ENCODE measurements at regions not wholly inside any gene's neighbourhood (a gene's known extent, or its start where the extent isn't known, plus 50 kb on each side); places are given as distances from the start of the nearest gene placed in this dataset.

DNA sequence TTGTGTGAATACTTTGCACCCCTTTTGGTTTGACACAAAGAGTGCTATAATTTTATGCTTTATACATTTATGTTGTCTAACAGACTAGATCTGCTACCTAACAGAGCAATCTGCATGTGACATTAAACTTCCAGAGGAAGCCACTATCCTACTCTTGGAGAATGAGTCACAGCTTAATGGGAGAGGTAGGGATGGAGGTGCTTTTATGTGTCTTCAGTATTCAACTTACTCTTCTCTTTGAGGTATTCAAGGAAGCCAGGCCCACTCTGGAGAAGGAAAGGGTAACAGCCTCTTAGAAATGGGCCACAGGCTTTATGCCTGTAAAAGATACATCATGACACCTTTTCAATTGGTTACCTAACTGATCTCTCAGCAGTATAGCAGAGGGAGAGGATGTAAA is 85.8 kb upstream of the NEUROD1 start:
- no peak for ATAC-seq
- no peak for DNase-seq (ENCODE audit: low spot score)

DNA sequence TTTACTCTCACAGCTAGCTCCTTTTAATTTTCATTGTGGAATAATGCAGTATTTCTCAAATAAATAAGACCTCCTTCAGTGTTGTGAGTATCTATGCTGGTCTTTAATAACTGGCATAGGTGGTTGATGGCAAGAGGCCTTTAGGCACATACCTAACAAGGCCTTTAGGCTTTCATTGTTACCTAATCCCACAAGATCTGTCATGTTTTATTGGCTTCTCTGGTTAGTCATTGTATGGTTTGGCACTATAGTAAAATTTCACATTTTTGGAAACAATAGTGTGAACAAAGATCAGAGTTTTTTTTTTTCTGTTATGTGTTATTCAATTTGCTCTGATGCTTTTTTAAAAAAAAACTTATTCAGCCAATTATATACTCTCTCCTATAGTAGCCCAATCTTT is 89.8 kb upstream of the NEUROD1 start:
- DNase-seq (ENCODE audit: low spot score) (no peak), ATAC-seq (no peak)

DNA sequence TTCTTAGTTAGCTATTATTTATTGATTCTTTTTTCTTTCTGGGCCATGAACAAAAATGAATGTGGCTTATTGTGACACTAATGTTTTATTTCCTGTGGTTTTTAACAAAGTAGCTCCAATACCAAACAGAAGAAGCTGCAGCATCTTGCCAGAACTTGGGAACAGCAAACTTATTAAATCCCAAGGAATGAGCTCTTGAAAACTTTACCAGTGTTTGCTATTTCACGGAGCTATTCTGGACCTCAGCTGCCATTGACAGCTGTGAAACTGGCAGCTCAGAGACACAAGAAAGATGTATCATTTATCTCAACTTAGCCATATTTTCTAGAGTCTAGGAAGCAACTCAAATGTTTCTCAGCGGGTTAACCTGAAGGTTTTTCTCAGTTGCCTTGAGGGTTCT is 91.0 kb upstream of the NEUROD1 start:
- no peak for DNase-seq (ENCODE audit: low spot score)
- no peak for ATAC-seq

DNA sequence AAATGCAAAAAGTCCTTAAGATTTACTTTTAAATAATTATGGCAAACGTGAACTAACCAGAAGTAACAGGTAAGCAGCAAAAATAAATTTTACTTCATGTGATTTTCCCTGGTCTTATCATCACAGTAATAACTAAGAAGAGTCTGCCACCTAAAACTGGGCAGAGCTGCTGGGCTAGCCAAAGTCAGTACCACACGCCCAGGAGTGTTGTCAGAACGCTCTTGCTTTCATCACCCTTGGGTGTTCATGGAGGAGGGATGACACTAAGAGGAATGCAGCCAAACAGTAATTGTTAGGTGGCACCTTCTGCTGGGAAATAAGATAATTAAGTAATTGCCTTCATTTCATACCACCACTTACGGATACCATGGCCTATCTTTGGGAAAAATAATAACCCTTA is 92.0 kb upstream of the NEUROD1 start:
- no peak for ATAC-seq

DNA sequence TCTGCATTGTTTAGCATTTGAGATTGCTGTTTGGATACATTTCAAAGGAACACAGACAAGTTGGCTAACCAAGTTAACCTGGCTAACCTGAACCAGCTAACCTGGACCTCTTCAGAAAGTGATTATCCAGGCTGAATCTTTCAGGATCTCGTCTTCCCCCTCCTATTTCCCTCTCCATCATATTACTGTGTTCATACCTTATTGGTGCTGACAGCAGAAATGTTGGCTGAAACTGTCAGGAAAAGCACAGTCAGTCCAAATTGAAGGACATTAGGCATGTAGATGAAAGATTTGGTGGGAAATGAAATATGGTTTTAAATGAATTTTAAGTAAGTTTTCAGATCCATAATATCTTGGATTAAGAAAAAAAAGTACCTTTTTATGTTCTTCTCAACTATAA is 92.5 kb upstream of the NEUROD1 start:
- DNase-seq (ENCODE audit: low spot score) (no peak), ATAC-seq (no peak)

More for the DNA sequence above, 92.0 kb upstream of the NEUROD1 start:
- DNase-seq (ENCODE audit: low spot score) = no peak

DNA sequence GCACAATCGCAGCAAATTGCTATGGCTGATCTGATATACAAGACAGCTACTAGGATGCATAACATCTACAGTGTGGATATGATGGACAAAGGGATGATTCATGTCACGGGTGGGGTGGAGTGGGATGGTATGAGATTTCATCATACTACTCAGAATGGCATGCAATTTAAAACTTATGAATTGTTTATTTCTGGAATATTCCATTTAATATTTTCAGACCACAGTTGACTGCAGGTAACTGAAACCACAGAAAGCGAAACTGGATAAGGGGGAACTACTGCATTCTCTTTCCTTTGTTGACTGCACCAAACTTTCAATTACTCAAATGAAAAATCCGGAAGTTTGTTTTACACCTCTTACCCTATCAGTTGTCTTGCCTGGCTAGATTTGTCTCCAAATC is 94.4 kb upstream of the NEUROD1 start:
- ATAC-seq (no peak), DNase-seq (ENCODE audit: low spot score) (no peak)

DNA sequence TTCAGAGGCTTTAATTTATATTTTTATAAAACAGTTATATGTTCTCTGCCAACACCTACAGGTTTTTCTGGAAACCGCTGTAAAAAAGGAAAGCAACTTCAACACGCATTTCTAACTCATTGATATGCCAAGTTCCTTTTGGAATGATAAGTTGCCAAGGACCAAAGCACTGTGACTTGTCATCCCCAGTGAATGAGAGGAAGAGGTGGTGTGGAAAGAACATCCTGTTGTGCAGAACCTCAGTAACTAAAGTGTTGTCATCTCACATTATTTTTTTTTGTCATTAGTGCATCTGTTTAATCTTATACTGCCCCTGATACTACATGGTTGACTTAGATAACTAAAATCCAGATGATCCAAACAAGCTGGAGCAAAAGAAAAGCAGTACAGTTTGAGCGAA is 96.0 kb upstream of the NEUROD1 start:
- DNase-seq (ENCODE audit: low spot score) = no peak
- no peak for ATAC-seq

DNA sequence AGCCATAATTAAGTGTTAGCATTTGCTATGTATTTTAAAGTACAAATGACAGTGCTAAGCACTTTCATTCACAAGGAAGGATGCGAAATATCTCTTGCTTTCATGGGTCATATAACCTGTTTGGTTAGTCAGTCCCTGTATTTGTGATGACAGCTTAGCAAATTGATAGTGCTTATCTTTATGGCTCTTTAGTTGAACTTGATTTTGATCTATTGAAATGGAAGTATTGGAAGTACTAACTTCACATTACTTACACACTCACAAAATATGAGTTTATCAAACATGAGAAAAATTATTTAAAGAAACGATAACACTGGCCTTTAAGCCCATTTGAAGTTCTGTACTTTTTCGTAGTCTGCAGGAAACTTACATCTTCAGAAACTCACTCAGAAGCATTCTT is 97.4 kb upstream of the NEUROD1 start:
- ATAC-seq = no peak
- no peak for DNase-seq (ENCODE audit: low spot score)

DNA sequence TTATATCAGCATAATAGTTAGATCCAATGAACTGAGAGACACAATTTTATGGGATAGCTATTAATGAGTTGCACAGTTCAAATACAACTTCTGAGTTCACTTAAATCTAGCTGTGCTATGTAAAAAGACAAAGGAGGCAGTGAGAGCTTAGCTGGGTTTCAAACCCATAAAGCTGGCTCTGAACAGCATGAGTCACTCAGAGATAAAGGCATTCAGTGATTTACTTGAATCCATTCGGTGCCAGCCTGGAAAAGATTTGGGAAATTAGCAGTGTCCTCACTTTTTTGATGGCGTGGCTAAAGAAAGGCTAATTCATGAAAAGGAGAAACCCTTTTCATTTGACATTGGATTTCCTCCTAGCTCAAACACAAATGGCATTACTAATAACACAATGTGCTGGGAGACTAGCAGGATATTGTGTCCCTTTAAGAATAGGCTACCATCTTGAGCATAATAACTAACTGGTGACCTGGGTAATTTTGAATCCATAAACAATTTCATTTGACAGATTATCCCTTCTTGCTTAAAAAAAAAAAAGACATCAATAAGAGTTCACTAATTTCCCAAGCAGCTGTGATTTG is 98.4 kb upstream of the NEUROD1 start:
- no peak for DNase-seq (ENCODE audit: low spot score)
- no peak for ATAC-seq

DNA sequence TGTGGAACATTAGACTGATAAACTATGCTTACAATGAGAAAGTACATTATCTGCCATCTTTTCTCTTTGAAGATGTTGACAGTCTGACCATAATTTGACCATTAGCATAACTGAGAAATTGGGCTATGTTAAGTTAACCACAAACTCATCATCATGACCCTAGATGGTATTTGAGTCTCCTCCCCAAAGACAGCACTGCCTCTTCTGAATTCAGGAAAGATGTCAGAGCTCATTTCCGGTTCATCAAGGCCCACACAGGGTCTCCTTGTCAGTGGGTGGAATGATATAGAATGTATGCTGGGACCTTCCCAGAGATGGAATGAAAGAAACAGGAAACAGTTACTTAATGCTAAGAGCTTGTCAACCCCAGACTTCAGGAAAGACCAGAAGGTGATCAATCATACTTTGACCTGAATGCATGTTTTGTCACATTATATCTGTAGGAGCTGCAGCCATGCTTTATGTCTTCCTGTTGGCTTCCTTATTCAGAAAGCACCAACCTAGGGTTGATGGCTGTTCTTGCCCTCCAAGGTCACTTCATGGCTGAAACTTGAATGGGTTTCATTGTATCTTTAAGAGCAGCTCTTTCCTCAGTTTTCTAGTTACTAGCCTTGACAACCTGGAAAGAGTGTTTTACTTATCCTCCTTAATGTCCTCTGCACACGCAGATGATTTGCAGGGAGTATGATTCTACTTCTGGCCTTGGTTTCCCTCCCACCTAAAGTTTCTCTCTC is 99.1 kb upstream of the NEUROD1 start:
- ATAC-seq (no peak), DNase-seq (ENCODE audit: low spot score) (no peak)

DNA sequence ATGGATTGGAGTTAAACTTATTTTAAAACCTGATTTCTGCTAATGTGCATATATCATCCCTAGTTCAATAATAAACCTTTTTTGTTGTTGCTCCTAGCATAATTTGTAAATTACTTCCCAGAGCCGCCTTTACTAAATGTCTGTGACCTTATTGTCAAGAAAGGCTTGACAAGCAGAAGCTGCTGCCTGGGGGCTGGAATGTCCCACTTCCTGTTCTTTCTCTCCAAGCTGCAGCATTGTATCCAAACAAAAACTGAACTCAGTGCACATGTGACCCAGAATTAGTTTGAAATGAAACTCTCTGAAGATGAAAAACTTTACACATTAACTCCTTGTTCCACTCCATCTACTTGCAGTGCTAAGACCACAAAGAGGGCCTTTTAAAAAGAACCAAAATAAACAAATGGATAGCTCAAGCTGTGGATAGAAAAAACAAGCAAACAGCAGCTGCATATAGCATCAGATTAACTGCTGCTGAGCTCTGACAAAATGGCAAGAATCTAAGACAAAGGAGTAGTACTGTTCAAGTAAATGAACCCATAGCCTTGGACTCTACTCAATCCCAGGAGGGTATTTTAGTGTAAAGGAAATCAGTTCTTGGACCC is 99.8 kb upstream of the NEUROD1 start:
- DNase-seq (ENCODE audit: low spot score) (no peak), ATAC-seq (no peak)

DNA sequence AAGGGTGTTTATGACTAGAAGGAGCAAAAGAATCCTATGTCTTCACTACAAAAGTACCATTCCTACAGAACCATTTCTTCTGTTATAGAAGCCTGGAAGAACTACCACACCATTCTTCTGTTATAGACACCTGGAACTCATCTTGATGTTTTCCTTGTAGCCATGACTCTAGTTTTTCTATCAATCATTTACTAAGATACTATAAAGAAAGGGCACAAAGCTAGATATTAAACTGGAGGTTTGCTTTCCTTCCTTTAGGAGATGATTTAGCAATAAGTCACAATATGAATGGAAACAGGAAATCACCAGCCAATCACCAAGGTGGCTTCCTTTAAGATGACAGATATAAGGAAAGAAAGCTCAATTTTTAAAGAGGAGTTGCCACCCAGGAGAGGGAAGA is 100.3 kb upstream of the NEUROD1 start:
- ATAC-seq (no peak), DNase-seq (ENCODE audit: low spot score) (no peak)

DNA sequence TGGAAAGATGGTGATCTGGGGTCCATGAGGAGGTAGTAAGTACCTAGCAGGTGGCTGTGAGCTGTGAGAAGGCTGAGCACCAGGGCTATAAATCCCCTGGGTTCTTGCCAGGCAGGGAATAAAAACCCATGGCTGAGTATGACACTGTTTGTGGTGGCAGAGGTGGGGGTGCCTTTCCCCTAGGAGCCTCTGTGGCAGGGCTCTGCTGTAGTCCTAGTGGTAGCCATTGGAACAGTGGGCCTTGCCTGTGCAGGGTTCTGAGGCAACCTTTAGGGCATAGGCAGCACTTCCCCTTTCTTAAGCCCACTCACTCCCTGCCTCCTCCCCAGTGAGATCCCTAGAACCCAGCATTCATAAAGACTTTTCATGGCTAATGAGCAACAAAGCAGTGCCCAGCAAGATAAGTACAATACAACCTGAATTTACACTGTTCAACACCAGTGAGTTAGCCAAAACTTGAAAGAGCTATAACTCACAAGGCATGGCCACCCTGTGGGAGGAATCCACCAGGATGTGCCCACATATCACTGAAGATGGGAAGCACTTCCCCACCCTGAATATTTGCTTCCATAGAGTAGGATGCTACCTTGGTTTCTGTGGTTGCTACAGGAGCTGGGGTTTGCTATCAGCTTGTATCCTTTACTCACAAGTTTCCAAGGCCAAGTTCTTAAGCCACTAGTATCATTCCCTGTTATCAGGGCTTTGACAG is 100.9 kb upstream of the NEUROD1 start:
- ATAC-seq = no peak
- DNase-seq (ENCODE audit: low spot score) = no peak

DNA sequence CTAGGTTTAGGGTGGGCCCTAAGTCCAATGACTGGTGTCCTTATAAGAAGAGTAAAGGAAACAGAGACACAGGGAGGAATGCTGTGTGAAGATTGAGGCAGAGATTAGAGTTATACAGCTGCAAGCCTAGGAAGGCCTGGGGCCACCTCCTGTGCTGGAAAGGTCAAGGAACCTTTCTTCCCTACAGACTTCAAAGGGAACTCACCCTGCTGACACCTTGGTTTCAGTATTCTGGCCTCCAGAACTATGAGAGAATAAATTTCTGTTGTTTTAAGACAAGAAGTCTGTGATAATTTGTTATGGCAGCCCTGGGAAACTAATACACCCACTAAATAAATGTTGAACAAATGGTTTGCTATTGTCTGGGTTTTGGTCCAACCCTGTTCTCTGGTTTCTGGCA is 102.3 kb upstream of the NEUROD1 start:
- DNase-seq (ENCODE audit: low spot score) (no peak), ATAC-seq (no peak)

DNA sequence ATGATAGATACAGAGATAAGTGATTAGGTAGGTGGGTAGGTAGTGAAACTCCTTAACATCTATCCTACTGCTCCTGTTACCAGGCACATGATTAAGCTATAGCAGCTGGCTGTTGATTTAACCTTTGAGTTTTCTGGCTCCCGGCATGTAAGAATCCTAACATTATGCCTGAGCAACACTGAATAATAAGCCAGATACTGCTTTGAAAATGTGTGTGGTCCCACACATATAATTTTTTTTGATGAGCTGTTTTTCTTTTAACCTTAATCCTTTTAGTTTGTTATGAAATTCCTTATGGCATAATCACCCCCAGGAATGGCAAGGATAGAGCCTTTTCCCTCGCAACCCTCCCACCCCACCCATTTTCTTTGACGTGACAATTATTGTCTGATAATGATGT is 104.2 kb upstream of the NEUROD1 start:
- DNase-seq (ENCODE audit: low spot score) (no peak), ATAC-seq (no peak)

DNA sequence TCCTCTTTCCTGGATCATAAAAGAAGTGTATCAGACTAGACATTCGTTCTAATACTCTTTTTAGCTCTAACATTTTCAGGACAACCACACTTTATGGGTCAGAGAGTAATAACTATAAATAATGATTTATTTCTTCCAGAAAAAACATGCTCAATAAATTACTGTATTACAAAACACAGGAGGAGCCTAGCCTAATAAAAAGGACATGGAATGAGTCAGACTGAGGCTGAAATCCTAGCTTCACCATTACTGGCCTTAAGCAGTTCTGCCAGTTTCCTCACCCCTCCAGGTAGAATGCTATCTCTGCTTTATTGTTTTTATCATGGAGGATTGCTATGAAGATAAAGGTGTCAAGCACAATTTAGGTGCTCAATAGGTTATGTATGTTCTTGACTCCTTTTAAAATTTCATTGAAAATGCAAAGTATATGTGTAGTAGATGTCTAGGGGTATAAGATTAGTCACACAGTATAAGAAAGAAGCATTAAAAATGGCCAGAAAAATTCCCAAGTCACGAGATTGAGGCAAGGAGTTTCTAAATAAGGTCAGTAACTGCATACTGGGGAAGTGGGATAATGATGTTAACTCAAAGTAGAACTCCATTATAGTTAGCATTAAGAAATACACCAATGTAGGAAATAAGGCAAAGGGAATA is 105.5 kb upstream of the NEUROD1 start:
- no peak for DNase-seq (ENCODE audit: low spot score)

DNA sequence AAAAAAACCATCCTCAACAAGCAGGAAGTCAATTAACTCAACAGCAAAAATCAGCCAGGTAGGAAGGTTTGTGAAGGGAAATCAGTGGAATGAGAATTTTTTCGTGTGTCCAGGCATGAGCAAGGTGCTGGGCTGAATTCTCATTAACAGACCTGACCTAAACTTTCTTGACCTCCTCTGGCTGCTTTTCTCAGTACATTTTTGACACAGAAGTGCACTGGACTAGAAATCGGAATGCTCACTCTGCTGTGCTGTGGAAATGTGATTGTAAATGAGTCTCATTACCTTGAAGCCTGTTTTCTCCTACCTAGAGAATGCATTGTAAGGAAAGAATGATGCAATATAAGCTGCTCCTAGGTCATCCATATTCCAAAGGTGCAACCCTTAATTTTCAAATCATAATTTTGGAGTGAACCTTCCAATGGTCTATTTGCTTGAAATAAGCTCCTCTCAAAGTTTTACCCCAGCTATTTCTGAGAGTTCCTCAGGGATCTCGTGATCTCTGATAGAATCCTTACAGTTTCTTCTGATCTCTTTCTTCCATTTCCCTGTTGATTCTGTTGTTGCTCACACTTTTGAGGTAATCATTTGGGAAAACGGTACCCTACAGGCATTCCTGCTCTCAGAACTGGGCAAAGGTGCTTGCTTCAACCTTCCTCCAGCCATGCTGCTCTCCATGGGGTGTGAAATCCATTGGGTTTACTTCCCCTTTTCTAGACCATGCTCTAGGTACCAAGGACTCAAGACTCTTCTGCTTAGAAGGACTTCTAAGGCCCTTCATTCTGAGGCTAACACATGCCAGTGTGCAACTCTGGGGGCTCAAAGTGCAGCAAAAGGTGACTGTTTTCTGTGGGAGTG is 104.9 kb upstream of the ITPRID2 start:
- no peak for ATAC-seq

More for the DNA sequence above, 105.5 kb upstream of the NEUROD1 start:
- ATAC-seq = no peak

DNA sequence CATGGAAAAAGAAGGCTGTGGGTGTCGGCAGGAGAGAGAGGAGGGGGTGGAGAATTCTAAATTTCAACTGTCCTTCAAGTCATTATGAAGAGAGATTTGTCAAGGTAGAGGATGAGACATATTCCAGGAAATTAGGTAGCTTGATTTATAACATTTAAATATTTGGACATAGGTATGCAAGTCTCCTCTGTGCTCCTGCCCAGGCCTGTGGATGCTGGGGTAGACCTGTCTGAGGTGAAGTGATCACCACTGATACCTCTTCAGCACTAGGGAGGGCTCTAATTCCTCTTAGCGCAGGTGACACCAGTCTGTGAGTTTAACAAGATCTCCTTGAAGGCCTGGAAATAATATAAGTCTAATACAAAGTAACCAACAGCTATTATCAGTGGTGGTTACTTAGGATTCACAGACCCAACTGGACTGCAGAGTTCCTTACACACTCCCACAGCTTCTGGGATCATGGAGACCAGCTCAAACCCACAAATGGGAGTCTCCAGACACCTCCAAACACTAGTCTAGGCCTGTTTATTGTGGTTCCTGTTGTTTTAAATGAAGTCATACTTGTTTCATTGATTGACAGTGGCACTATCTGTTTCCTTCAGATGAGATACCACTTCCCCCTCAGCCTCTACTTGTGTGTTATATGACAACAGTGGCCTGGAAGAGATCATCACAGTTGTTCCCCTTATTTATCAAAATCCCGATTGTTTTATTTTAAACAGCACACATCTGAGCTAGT is 104.1 kb upstream of the ITPRID2 start:
- DNase-seq (ENCODE audit: low spot score) (no peak), ATAC-seq (no peak)

More for the DNA sequence above, 104.9 kb upstream of the ITPRID2 start:
- no peak for DNase-seq (ENCODE audit: low spot score)

DNA sequence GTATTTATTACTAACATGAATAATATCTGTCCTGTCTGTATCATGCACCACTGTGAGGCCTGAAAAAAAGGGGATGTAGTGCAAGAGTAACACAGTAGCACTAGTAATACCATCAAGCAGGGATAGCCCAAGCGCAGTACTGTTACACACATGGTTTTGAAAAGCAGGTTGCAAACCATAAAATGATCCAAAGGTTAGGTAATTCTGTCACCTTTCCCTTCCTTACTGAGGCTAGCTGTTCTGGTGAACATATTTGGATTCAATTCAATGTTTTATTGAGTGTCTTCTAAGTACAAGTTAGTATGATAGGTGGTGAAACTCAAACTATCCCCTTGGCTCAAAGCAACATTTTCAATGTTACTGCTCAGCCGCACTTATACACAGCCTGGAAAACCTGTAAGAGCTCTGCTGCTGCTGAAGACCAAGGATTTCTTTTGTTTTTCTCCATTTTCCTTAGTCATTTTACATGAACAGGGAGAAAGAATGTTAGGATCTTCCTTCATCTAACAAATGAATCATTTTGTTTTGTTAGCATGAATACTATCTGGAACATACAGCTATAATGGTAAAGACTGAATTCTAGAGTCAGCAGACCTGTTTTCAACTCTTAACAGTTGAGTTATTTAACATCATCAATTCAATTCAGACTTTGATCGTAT is 102.5 kb upstream of the ITPRID2 start:
- DNase-seq (ENCODE audit: low spot score) (no peak), ATAC-seq (peak; percentile 57)

Measured in left lobe of liver (tissue), 2 donors.